ENCODE measurements at regions not wholly inside any gene's neighbourhood (a gene's known extent, or its start where the extent isn't known, plus 50 kb on each side); places are given as distances from the start of the nearest gene placed in this dataset.
"Not testable (repeated sequence)": the region's sequence is repeated elsewhere in the genome, so short reads cannot be mapped to it uniquely, and the experiment has no call there.

- no peak for DNase-seq (ENCODE audit: low spot score)
Measured at GRCh38 chr1:228669242-228669585, 66.1 kb upstream of the RHOU start.

GRCh38 chr1:228681076-228681565, 54.2 kb upstream of the RHOU start:
- not testable (repeated sequence) for DNase-seq (ENCODE audit: low spot score)

GRCh38 chr1:228683428-228683827, 51.9 kb upstream of the RHOU start:
- DNase-seq (ENCODE audit: low spot score) = no peak

GRCh38 chr1:228684607-228685006, 50.7 kb upstream of the RHOU start:
- DNase-seq (ENCODE audit: low spot score) = no peak

GRCh38 chr1:228685081-228685660, 50.1 kb upstream of the RHOU start:
- DNase-seq (ENCODE audit: low spot score) = no peak
